Lower leg skin (tissue), 4 donors: ENCODE measurements at regions not wholly inside any gene's neighbourhood (a gene's known extent, or its start where the extent isn't known, plus 50 kb on each side); places are given as distances from the start of the nearest gene placed in this dataset.

Experiments used
- DNase-seq, 2 donors: peaks; one replicate each; pipeline ENCODE4 v3.0.0-alpha.2; 2019; ENCODE audit warnings: low spot score in 2 of 2
- H3K4me3 ChIP-seq: fragments of 200-600 bp; sonication (generic); 2 replicates; pipeline ENCODE4 v1.5.1; 2017; ENCODE audit warnings: mild to moderate bottlenecking, low read depth; ENCODE audit not compliant: poor library complexity, severe bottlenecking
- POLR2A ChIP-seq, 2 donors: fragments of 450-650 bp; IDR thresholded peaks; one replicate each; pipeline ENCODE4 v1.6.1; 2016 to 2017; ENCODE audit warnings: antibody characterized with exemption in 2 of 2, mild to moderate bottlenecking in 1 of 2, moderate library complexity in 1 of 2
- WGBS, 2 donors: methylation state at CpG; one replicate each; pipeline ENCODE4 v1.1.5; 2018; 5-methylcytosine and 5-hydroxymethylcytosine counted together
- intact Hi-C: fragments of 100-400 bp; cut with DNase I; formaldehyde crosslinking; loops from one replicate; pipeline ENCODE4 v1.15.0; 2023; ENCODE audit warnings: low total_unique reads
- TF ChIP-seq, protein P1 (sequence below), 3 donors: fragments of 450-650 bp; IDR thresholded peaks; one replicate each; pipeline ENCODE4 v1.5.1; 2016; ENCODE audit warnings: antibody characterized with exemption in 3 of 3, mild to moderate bottlenecking in 3 of 3, moderate library complexity in 2 of 3

GRCh38 chr13:77838271-77838670 lies 80.4 kb downstream of the EDNRB start:
- H3K4me3 ChIP-seq = no peak overlapping the region
- DNase-seq = no peak
- TF ChIP-seq, protein P1, sequence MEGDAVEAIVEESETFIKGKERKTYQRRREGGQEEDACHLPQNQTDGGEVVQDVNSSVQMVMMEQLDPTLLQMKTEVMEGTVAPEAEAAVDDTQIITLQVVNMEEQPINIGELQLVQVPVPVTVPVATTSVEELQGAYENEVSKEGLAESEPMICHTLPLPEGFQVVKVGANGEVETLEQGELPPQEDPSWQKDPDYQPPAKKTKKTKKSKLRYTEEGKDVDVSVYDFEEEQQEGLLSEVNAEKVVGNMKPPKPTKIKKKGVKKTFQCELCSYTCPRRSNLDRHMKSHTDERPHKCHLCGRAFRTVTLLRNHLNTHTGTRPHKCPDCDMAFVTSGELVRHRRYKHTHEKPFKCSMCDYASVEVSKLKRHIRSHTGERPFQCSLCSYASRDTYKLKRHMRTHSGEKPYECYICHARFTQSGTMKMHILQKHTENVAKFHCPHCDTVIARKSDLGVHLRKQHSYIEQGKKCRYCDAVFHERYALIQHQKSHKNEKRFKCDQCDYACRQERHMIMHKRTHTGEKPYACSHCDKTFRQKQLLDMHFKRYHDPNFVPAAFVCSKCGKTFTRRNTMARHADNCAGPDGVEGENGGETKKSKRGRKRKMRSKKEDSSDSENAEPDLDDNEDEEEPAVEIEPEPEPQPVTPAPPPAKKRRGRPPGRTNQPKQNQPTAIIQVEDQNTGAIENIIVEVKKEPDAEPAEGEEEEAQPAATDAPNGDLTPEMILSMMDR (IDR thresholded peaks at IDR 0.05) = no peak
- no peak for TF ChIP-seq POLR2A (IDR thresholded peaks at IDR 0.05)
- WGBS, 2 donors = 39 to 48% methylated on average over 2 of the region's 2 CpGs
- intact Hi-C loops = no loop called here

- 63 to 69% methylated on average over 3 of the region's 3 CpGs for WGBS, 2 donors
- no peak for DNase-seq
- H3K4me3 ChIP-seq = no peak overlapping the region
- TF ChIP-seq, protein P1 (IDR thresholded peaks at IDR 0.05) = no peak
- no peak for TF ChIP-seq POLR2A (IDR thresholded peaks at IDR 0.05)
- intact Hi-C loops = no loop called here
These were observed 82.2 kb downstream of the EDNRB start for GRCh38 chr13:77836423-77836822.

- intact Hi-C loops = no loop called here
- DNase-seq = peak in 1 of 2 donors; percentile 29
- 35 to 37% methylated on average over 2 of the region's 2 CpGs for WGBS, 2 donors
- no peak for TF ChIP-seq POLR2A (IDR thresholded peaks at IDR 0.05)
- TF ChIP-seq, protein P1 (IDR thresholded peaks at IDR 0.05) = no peak
- H3K4me3 ChIP-seq = no peak overlapping the region
These were observed 85.2 kb downstream of the EDNRB start for GRCh38 chr13:77833331-77833863.

DNA sequence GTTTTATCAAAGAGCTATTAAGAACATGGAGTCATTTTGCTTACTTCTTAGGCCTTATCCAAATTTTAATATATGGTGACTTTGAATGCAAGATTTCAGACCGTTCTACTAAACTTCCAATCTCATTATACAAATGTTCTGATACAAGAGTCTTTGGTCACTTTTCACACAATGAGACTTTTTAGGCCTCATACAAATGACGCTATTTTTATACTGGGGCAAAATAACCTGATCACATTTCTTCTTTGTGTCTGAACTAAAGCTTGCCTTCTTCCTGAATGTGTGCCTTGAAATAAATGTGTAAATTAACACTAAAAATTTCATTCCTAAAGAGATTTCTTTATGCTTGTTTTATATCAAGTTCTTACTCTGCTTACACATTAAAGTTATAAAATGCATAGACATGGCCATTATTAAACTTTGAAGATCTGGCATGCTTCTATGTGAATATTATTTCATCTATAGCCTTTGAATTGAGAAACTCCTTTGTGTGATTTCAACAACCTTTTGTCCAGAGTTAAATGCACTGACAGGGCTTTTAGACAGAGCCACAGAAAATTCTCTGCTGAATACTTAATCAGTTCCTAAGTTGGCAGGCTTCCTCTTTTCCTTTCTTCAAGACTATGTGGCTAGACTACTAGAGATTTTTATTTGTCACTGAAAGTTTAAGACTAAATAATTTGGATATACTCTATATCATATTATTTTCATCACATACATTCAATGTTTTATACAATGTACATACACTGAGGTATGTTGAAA lies 86.1 kb downstream of the EDNRB start:
- WGBS, 2 donors = 86 to 91% methylated on average over 2 of the region's 2 CpGs
- DNase-seq = no peak
- no peak for TF ChIP-seq POLR2A (IDR thresholded peaks at IDR 0.05)
- TF ChIP-seq, protein P1 (IDR thresholded peaks at IDR 0.05) = no peak

GRCh38 chr13:77831866-77832265 lies 86.8 kb downstream of the EDNRB start:
- 87 to 94% methylated on average over 5 of the region's 5 CpGs for WGBS, 2 donors
- intact Hi-C loops = no loop called here
- TF ChIP-seq, protein P1 (IDR thresholded peaks at IDR 0.05) = no peak
- TF ChIP-seq POLR2A (IDR thresholded peaks at IDR 0.05) = no peak

More for the DNA sequence above, 86.1 kb downstream of the EDNRB start:
- no peak overlapping the region for H3K4me3 ChIP-seq
- intact Hi-C loops = no loop called here

More at GRCh38 chr13:77831866-77832265, 86.8 kb downstream of the EDNRB start:
- H3K4me3 ChIP-seq = no peak overlapping the region
- DNase-seq = no peak
